H1 (cell line): ENCODE measurements at regions not wholly inside any gene's neighbourhood (a gene's known extent, or its start where the extent isn't known, plus 50 kb on each side); places are given as distances from the start of the nearest gene placed in this dataset.

Experiments used
- CTCF ChIA-PET: fragments of 300-600 bp; sonication (Branson Sonifier 250); formaldehyde crosslinking; loops from one replicate; lab custom pipeline; 2021; ENCODE audit not compliant: partially characterized antibody; lab: Charles Lee
- POLR2A ChIA-PET: fragments of 300-600 bp; sonication (Branson Sonifier 250); formaldehyde crosslinking; loops from one replicate; lab custom pipeline; 2021; ENCODE audit warnings: inconsistent platforms; ENCODE audit not compliant: partially characterized antibody; lab: Charles Lee
- DNase-seq, 2 experiments: peaks; one replicate each; pipeline versions ENCODE4 v3.0.0 to v3.0.0-alpha.2; 2010 to 2022; ENCODE audit warnings: low spot score in 2 of 2, low read depth in 1 of 2, mixed read lengths in 1 of 2
- FAIRE-seq: peaks from 2 replicates; lab custom pipeline; 2011; peaks lifted over from hg19 to GRCh38; lab: Jason Lieb, UNC
- H2AFZ ChIP-seq: 2 replicates; pipeline ENCODE4 v1.8.1; 2012; ENCODE audit warnings: low read length, inconsistent platforms
- H2AK5ac ChIP-seq: 2 replicates; pipeline ENCODE4 v1.6.1; 2013; ENCODE audit warnings: low read depth, low read length
- H2BK120ac ChIP-seq: replicated peaks from 2 replicates; pipeline ENCODE3; 2013; ENCODE audit warnings: low read depth, low read length, inconsistent platforms
- H2BK12ac ChIP-seq: 2 replicates; pipeline ENCODE4 v1.6.1; 2013; ENCODE audit warnings: low read depth, low read length
- H2BK15ac ChIP-seq: 2 replicates; pipeline ENCODE4 v1.6.1; 2013; ENCODE audit warnings: low read length
- H2BK20ac ChIP-seq: 2 replicates; pipeline ENCODE4 v1.6.1; 2013; ENCODE audit warnings: low read length
- H2BK5ac ChIP-seq: 2 replicates; pipeline ENCODE4 v1.6.1; 2013; ENCODE audit warnings: low read depth, low read length
- H3K14ac ChIP-seq: 2 replicates; pipeline ENCODE4 v1.6.1; 2013; ENCODE audit warnings: inconsistent platforms; ENCODE audit not compliant: insufficient read length
- H3K18ac ChIP-seq: 2 replicates; pipeline ENCODE4 v1.6.1; 2013; ENCODE audit warnings: low read length; ENCODE audit errors: extremely low read depth
- H3K23ac ChIP-seq: 2 replicates; pipeline ENCODE4 v1.6.1; 2013; ENCODE audit warnings: inconsistent platforms; ENCODE audit not compliant: insufficient read length
- H3K23me2 ChIP-seq: 2 replicates; pipeline ENCODE4 v1.6.1; 2013; ENCODE audit warnings: low read depth, low read length
- H3K27ac ChIP-seq: 2 replicates; pipeline ENCODE4 v1.6.1; 2011; ENCODE audit warnings: low read depth, low read length, inconsistent platforms
- H3K27me3 ChIP-seq, 4 experiments: replicated peaks in 1 of 4; 1 replicate in 1 of 4; 2 replicates in 3 of 4; pipeline versions ENCODE4 v1.6.1 to v1.8.1; 2011 to 2013; ENCODE audit warnings: low read length in 3 of 4, mild to moderate bottlenecking in 3 of 4, inconsistent platforms in 2 of 4, mixed read lengths in 2 of 4, moderate library complexity in 1 of 4; ENCODE audit not compliant: control insufficient read depth in 3 of 4, insufficient read depth in 3 of 4; ENCODE audit errors: extremely low read depth in 1 of 4
- H3K36me3 ChIP-seq, 4 experiments: 2 replicates each; pipeline versions ENCODE4 v1.6.1 to v1.8.1; 2011 to 2013; ENCODE audit warnings: mild to moderate bottlenecking in 4 of 4, low read length in 3 of 4, moderate library complexity in 2 of 4, control low read depth in 1 of 4, inconsistent platforms in 1 of 4; ENCODE audit not compliant: insufficient read depth in 4 of 4, control insufficient read depth in 2 of 4
- H3K4ac ChIP-seq: replicated peaks from 2 replicates; pipeline ENCODE3; 2013; ENCODE audit warnings: low read length, low read depth, mixed read lengths, inconsistent platforms; ENCODE audit not compliant: insufficient read length
- H3K4me1 ChIP-seq, 4 experiments: replicated peaks in 1 of 4; 1 replicate in 1 of 4; 2 replicates in 3 of 4; pipeline versions ENCODE4 v1.6.1 to v1.8.1; 2011 to 2013; ENCODE audit warnings: low read length in 3 of 4, inconsistent platforms in 2 of 4, mixed read lengths in 1 of 4; ENCODE audit not compliant: insufficient read depth in 4 of 4, control insufficient read depth in 3 of 4
- H3K4me2 ChIP-seq, 2 experiments: 2 replicates each; pipeline versions ENCODE4 v1.6.1 to v1.8.1; 2011 to 2013; ENCODE audit warnings: low read depth in 2 of 2, low read length in 2 of 2, control low read depth in 1 of 2, inconsistent platforms in 1 of 2, mild to moderate bottlenecking in 1 of 2; ENCODE audit not compliant: insufficient read depth in 1 of 2
- H3K4me3 ChIP-seq, 4 experiments: fragments of 200-600, 300-600 bp in 1 of 4; sonication (generic), shearing (Covaris generic), sonication (Bioruptor Twin) in 1 of 4; 2 replicates each; pipeline versions ENCODE4 v1.5.1 to v1.8.1; 2011 to 2016; ENCODE audit warnings: low read length in 4 of 4, low read depth in 3 of 4, control low read depth in 2 of 4, inconsistent platforms in 2 of 4, mild to moderate bottlenecking in 2 of 4, mixed read lengths in 1 of 4, moderate library complexity in 1 of 4; ENCODE audit not compliant: insufficient read depth in 2 of 4; ENCODE audit errors: extremely low read depth in 1 of 4
- H3K56ac ChIP-seq: replicated peaks from 2 replicates; pipeline ENCODE3; 2013; ENCODE audit warnings: low read depth, mild to moderate bottlenecking, mixed read lengths, low read length, inconsistent platforms; ENCODE audit not compliant: insufficient read length
- H3K79me1 ChIP-seq: 2 replicates; pipeline ENCODE4 v1.6.1; 2013; ENCODE audit warnings: low read depth, low read length, control low read depth
- H3K79me2 ChIP-seq, 2 experiments: 2 replicates each; pipeline versions ENCODE4 v1.6.1 to v1.8.1; 2012 to 2013; ENCODE audit warnings: low read length in 2 of 2, mild to moderate bottlenecking in 2 of 2, inconsistent platforms in 1 of 2; ENCODE audit not compliant: insufficient read depth in 2 of 2, control insufficient read depth in 1 of 2
- H3K9ac ChIP-seq, 4 experiments: replicated peaks in 1 of 4; 1 replicate in 1 of 4; 2 replicates in 3 of 4; pipeline versions ENCODE4 v1.6.1 to v1.8.1; 2011 to 2013; ENCODE audit warnings: low read depth in 3 of 4, low read length in 3 of 4, control low read depth in 2 of 4, mild to moderate bottlenecking in 2 of 4, moderate library complexity in 2 of 4, inconsistent platforms in 1 of 4; ENCODE audit errors: extremely low read depth in 1 of 4
- H3K9me3 ChIP-seq, 2 experiments: 2 replicates each; pipeline versions ENCODE4 v1.6.1 to v1.8.1; 2012 to 2013; ENCODE audit warnings: mild to moderate bottlenecking in 2 of 2, moderate library complexity in 2 of 2, control low read depth in 1 of 2, inconsistent platforms in 1 of 2, low read depth in 1 of 2, low read length in 1 of 2, mixed read lengths in 1 of 2; ENCODE audit not compliant: insufficient read depth in 2 of 2
- H4K20me1 ChIP-seq, 2 experiments: replicated peaks in 1 of 2; 2 replicates each; pipeline versions ENCODE3 to v1.8.1; 2011 to 2013; ENCODE audit warnings: inconsistent platforms in 2 of 2, low read length in 2 of 2, mild to moderate bottlenecking in 1 of 2; ENCODE audit not compliant: insufficient read depth in 2 of 2, control insufficient read depth in 1 of 2
- H4K5ac ChIP-seq: 2 replicates; pipeline ENCODE4 v1.6.1; 2013; ENCODE audit warnings: low read length, low read depth, mixed read lengths, inconsistent platforms; ENCODE audit not compliant: insufficient read length
- H4K8ac ChIP-seq: 2 replicates; pipeline ENCODE4 v1.8.0; 2013; ENCODE audit warnings: mild to moderate bottlenecking, moderate library complexity, low read length, inconsistent platforms; ENCODE audit not compliant: insufficient read depth; ENCODE audit errors: extremely low read depth
- H4K91ac ChIP-seq: replicated peaks from 2 replicates; pipeline ENCODE3; 2013; ENCODE audit warnings: low read length, mixed read lengths, inconsistent platforms; ENCODE audit not compliant: insufficient read length
- FOSL1 ChIP-seq: IDR thresholded peaks from 2 replicates; pipeline ENCODE4 v1.6.1; 2011; ENCODE audit warnings: mild to moderate bottlenecking, low read depth, low read length, moderate library complexity; ENCODE audit not compliant: insufficient read depth
- HDAC6 ChIP-seq: IDR thresholded peaks from one replicate; pipeline ENCODE4 v1.7.1; 2012; ENCODE audit warnings: low read depth, mild to moderate bottlenecking, inconsistent platforms, low read length, moderate library complexity
- KDM5A ChIP-seq: fragments of 200-600 bp; IDR thresholded peaks from 2 replicates; pipeline ENCODE4 v1.7.1; 2012; ENCODE audit warnings: mild to moderate bottlenecking, low read length, inconsistent platforms, mixed read lengths
- SP4 ChIP-seq: IDR thresholded peaks from 2 replicates; pipeline ENCODE4 v1.6.1; 2012; ENCODE audit warnings: low read length, inconsistent platforms
- SUZ12 ChIP-seq: fragments of 200-600 bp; sonication (generic); IDR thresholded peaks from 2 replicates; pipeline ENCODE4 v1.6.1; 2012; ENCODE audit warnings: mild to moderate bottlenecking, inconsistent platforms, low read length, moderate library complexity, mixed read lengths
- YY1 ChIP-seq: IDR thresholded peaks from 2 replicates; pipeline ENCODE4 v1.6.1; 2011; ENCODE audit warnings: low read depth, mild to moderate bottlenecking, low read length
- WGBS, 2 experiments: shearing (Covaris generic) in 1 of 2; methylation state at CpG; one replicate each; pipeline versions ENCODE4 v1.1.6 to v1.1.7; 2013 to 2015; ENCODE audit warnings: low lambda C conversion rate in 2 of 2, mixed read lengths in 2 of 2, inconsistent platforms in 1 of 2, low coverage in 1 of 2, missing lambda C conversion rate in 1 of 2; ENCODE audit not compliant: insufficient replicate concordance in 2 of 2, insufficient coverage in 1 of 2, insufficient read length in 1 of 2; ENCODE audit errors: extremely low coverage in 1 of 2, missing lambda C conversion rate in 1 of 2; 5-methylcytosine and 5-hydroxymethylcytosine counted together

- Histone ChIP-seq H2BK12ac (no peak overlapping the region), H3K27me3 (no peaks in the 10 kb centered on the region), H2BK20ac (no peak overlapping the region), H4K8ac (no peak overlapping the region), H4K5ac (no peak overlapping the region), H3K9me3 (no peaks in the 10 kb centered on the region), H2AFZ (no peak overlapping the region), H2BK15ac (no peak overlapping the region), H3K79me1 (no peaks in the 10 kb centered on the region), H3K4me3 (no peak overlapping the region), H3K18ac (no peak overlapping the region), H2BK5ac (no peak overlapping the region), H3K9ac (no peak overlapping the region), H2BK120ac (no peak overlapping the region), H4K20me1 (no peaks in the 10 kb centered on the region), H4K91ac (no peak overlapping the region), H3K36me3 (no peaks in the 10 kb centered on the region), H3K23me2 (no peaks in the 10 kb centered on the region), H3K14ac (no peak overlapping the region), H3K4me1 (peaks cover 0 to 11% (median 5%) of the 10 kb centered on the region in 4 experiments; a peak in 5 of 7 replicates), H2AK5ac (no peak overlapping the region), H3K4me2 (no peak overlapping the region), H3K56ac (no peak overlapping the region), H3K79me2 (no peaks in the 10 kb centered on the region), H3K23ac (no peak overlapping the region), H3K27ac (no peak overlapping the region), H3K4ac (no peak overlapping the region)
- DNase-seq, result no peak
- POLR2A ChIA-PET, result no interaction called here
- CTCF ChIA-PET, result interaction anchor here (0.6 to 2.5 kb wide), 6 partner anchors 9 to 421 kb away, joined by 3 to 5 read pairs (median 4); no protein-coding TSS in a partner anchor
- no peak for FAIRE-seq
- 84% methylated on average over 4 of the region's 4 CpGs; no CpG with 5 or more reads in 1 of the 2 experiments for WGBS, 2 experiments
- TF ChIP-seq HDAC6 (no peak), YY1 (no peak), KDM5A (no peak), SP4 (no peak), FOSL1 (no peak), SUZ12 (no peak)
Measured at GRCh38 chr17:72498364-72499210, 377.8 kb downstream of the SOX9 start.
